Activated CD8-positive, alpha-beta T cell treated with anti-CD3 and anti-CD28 coated beads for 36 hours (primary cell): ENCODE measurements at regions not wholly inside any gene's neighbourhood (a gene's known extent, or its start where the extent isn't known, plus 50 kb on each side); places are given as distances from the start of the nearest gene placed in this dataset.
A peak's percentile ranks its signal among the peaks of the same experiment; 100 is the strongest.

ENCODE experiments used
- ATAC-seq: fragments of 200-7000 bp; cut with Tn5 transposase; one replicate; pipeline ENCODE4 v1.10.0; 2021; ENCODE audit warnings: mild to moderate bottlenecking, moderate library complexity
- CTCF ChIA-PET: fragments of 350-600 bp; sonication (Branson Sonifier 250); formaldehyde crosslinking; loops from one replicate; lab custom pipeline; 2021; ENCODE audit warnings: antibody characterized with exemption; lab: Charles Lee
- POLR2A ChIA-PET: fragments of 350-600 bp; sonication (Branson Sonifier 250); formaldehyde crosslinking; loops from one replicate; lab custom pipeline; 2021; ENCODE audit warnings: antibody characterized with exemption; lab: Charles Lee
- DNase-seq: peaks from one replicate; pipeline ENCODE4 v3.0.0-alpha.2; 2020
- H3K27ac Mint-ChIP-seq: one replicate; pipeline ENCODE4 v1.8.0; 2021; ENCODE audit warnings: mild to moderate bottlenecking, mixed read lengths
- H3K27me3 Mint-ChIP-seq: one replicate; pipeline ENCODE4 v1.8.0; 2021; ENCODE audit warnings: mixed read lengths
- H3K36me3 Mint-ChIP-seq: one replicate; pipeline ENCODE4 v1.8.0; 2021; ENCODE audit warnings: low read depth, mixed read lengths
- H3K4me1 Mint-ChIP-seq: one replicate; pipeline ENCODE4 v1.8.0; 2021; ENCODE audit warnings: low read depth, mixed read lengths
- H3K4me3 Mint-ChIP-seq: one replicate; pipeline ENCODE4 v1.8.0; 2021; ENCODE audit warnings: mild to moderate bottlenecking, moderate library complexity, mixed read lengths
- H3K9me3 Mint-ChIP-seq: one replicate; pipeline ENCODE4 v1.8.0; 2021; ENCODE audit warnings: mixed read lengths
- intact Hi-C: fragments of 100-400 bp; cut with micrococcal nuclease; formaldehyde crosslinking; loops from one replicate; pipeline ENCODE4 v1.10.0; 2022
- TF ChIP-seq, protein P1 (sequence below): fragments of 200-600 bp; IDR thresholded peaks from one replicate; pipeline ENCODE4 v1.8.0; 2022; ENCODE audit warnings: antibody characterized with exemption, mild to moderate bottlenecking

DNA sequence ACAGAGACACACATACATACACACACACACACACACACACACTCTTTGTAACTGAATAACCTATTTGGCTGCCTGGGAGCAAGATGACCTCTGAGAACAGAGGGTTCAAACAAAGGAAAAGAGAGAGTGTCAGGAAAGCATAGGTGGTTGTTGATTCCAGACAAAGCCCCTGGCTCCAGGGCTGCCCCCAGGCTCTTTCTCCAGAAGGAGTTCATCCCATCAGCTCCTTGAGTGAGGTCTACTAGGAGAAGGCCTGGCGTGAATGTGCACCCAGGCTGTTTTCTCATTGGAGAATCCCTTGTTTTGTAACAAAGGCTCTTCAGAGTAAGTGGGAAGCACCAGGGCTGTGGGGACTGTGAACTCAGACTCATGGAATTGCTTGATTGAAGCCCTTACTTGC, 151.9 kb downstream of the EMP1 start:
- intact Hi-C loops = no loop called here
- Mint-ChIP-seq H3K27me3 (peaks cover 35% of the 10 kb centered on the region), H3K4me1 (peaks cover 6% of the 10 kb centered on the region), H3K4me3 (no peak overlapping the region), H3K9me3 (no peaks in the 10 kb centered on the region), H3K36me3 (no peaks in the 10 kb centered on the region), H3K27ac (no peak overlapping the region)
- ChIA-PET CTCF (interaction anchor here (0.9 to 4.4 kb wide), 2 partner anchors 9 to 14 kb away, joined by 4 to 25 read pairs; no protein-coding TSS in a partner anchor), POLR2A (no interaction called here)
- ATAC-seq (no peak), DNase-seq (no peak)
- TF ChIP-seq, protein P1, sequence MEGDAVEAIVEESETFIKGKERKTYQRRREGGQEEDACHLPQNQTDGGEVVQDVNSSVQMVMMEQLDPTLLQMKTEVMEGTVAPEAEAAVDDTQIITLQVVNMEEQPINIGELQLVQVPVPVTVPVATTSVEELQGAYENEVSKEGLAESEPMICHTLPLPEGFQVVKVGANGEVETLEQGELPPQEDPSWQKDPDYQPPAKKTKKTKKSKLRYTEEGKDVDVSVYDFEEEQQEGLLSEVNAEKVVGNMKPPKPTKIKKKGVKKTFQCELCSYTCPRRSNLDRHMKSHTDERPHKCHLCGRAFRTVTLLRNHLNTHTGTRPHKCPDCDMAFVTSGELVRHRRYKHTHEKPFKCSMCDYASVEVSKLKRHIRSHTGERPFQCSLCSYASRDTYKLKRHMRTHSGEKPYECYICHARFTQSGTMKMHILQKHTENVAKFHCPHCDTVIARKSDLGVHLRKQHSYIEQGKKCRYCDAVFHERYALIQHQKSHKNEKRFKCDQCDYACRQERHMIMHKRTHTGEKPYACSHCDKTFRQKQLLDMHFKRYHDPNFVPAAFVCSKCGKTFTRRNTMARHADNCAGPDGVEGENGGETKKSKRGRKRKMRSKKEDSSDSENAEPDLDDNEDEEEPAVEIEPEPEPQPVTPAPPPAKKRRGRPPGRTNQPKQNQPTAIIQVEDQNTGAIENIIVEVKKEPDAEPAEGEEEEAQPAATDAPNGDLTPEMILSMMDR = no peak

DNA sequence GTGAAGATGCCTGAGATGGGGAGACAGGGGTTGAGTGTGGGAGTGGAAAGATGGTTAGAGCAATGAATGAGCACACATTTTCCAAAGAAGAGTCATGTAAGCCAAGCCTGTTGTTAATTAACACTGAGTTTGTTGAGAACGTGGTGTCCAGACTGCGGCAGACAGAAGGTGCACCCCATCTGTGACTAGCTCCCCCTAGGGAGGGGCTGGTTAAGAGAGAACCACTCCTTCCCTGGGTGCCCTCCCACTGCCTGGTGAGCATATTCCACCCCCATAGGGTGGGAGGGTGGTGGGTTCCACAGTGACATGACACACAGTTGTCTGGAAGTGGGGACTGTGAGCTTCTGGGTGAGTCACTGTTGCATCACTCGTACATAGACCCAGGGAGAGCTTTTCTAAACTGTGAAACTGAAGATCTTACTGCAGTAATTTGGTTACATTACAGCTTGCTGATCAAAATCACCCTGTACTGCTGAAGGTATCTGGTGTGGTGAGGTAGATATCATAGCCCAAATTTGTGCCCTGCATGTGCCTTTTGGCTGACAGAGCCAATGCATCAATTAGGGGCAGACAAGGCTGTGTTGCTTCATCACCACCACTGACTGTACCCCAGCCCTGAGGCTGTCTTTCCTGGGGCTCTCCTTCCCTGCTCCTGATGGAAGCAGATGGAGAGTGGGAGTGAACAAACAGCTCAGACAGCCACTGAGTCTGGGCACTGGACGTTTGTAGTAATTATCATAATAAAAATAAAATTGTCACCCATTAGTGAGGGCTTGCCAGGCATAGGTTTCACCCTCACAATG, 150.9 kb downstream of the EMP1 start:
- peak; percentile 93 for ATAC-seq
- Mint-ChIP-seq H3K27ac (peak overlapping the region; percentile 25), H3K4me3 (no peak overlapping the region), H3K4me1 (peaks cover 13% of the 10 kb centered on the region), H3K36me3 (no peaks in the 10 kb centered on the region), H3K27me3 (peaks cover 36% of the 10 kb centered on the region), H3K9me3 (no peaks in the 10 kb centered on the region)
- ChIA-PET CTCF (interaction anchor here (0.9 to 4.4 kb wide), 3 partner anchors 8 to 15 kb away, joined by 3 to 25 read pairs (median 4); no protein-coding TSS in a partner anchor), POLR2A (no interaction called here)
- intact Hi-C loops = no loop called here
- DNase-seq = peak; percentile 77
- TF ChIP-seq, protein P1 = no peak

DNA sequence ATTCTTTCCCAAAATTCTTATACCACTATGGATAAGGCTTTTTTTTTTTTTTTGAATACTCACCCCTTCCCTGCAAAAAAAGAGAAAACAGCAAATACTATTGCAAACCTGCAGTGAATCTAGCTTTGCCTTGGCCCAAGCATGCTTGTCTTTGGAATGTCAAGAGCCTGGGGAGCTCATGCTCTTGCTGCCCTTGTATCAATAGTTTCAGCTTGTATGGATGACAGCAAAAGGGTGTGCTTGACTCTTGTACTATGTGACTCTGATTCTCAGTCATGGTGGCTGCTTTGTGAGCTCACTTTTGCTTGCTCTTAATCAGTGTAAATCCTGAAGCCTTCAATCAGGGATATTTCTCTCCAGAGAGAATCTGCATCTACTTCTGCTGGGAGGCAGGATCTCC, 149.2 kb downstream of the EMP1 start:
- no peaks in the 10 kb centered on the region for H3K9me3 Mint-ChIP-seq
- ChIA-PET POLR2A (no interaction called here), CTCF (interaction anchor here (1.5 to 2.2 kb wide), 2 partner anchors 16 to 90 kb away, joined by 4 to 9 read pairs; no protein-coding TSS in a partner anchor)
- H3K4me3 Mint-ChIP-seq = no peak overlapping the region
- TF ChIP-seq, protein P1 = no peak
- H3K27me3 Mint-ChIP-seq = peaks cover 32% of the 10 kb centered on the region
- peaks cover 13% of the 10 kb centered on the region for H3K4me1 Mint-ChIP-seq
- H3K36me3 Mint-ChIP-seq = no peaks in the 10 kb centered on the region
- DNase-seq (no peak), ATAC-seq (no peak)
- no peak overlapping the region for H3K27ac Mint-ChIP-seq
- intact Hi-C loops = no loop called here

DNA sequence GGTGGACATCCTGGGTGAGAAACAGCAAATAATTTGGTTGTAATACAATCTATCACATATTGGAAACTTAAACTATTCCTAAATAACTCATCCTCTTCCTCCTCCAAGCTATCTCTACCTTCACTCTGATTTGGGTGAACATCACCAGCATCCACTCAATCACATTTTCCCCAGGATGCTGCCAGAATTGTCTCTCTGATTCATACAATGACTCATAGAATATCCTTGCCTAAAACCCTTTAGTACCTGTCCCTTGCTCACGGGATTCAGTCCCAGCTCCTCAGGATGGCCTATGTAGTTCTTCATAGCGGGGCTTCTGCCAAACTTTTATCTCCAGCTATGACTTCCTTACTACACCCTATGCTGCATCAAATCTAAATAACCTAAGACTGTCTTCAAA, 146.8 kb downstream of the EMP1 start:
- Mint-ChIP-seq H3K4me1 (peaks cover 13% of the 10 kb centered on the region), H3K36me3 (no peaks in the 10 kb centered on the region), H3K4me3 (no peak overlapping the region), H3K27ac (no peak overlapping the region), H3K9me3 (no peaks in the 10 kb centered on the region), H3K27me3 (peaks cover 29% of the 10 kb centered on the region)
- intact Hi-C loops = no loop called here
- TF ChIP-seq, protein P1 = no peak
- ChIA-PET POLR2A (no interaction called here), CTCF (interaction anchor here (1.5 kb wide), 1 partner anchor 824 kb away, joined by 3 read pairs; no protein-coding TSS in a partner anchor)
- ATAC-seq (no peak), DNase-seq (no peak)

DNA sequence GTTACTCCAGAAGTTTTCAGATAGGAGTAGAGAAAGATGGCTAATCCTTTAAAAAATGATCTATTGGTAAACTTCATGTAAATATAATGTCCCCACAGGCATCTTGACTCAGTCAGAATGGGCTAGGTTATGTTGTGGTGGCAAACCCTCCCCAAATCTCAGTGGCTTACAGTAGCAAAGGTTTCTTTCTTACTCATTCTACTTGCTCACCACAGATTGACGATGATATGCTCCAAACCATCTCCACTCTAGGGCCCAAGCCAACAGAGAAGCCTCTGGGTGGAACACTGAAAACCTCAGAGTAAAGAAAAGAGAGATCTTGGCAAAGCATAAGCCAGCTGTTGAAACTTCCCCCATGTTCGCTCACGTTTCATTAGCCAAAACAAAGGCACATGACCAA, 146.4 kb downstream of the EMP1 start:
- TF ChIP-seq, protein P1 = no peak
- POLR2A ChIA-PET = no interaction called here

More for the DNA sequence above, 146.4 kb downstream of the EMP1 start:
- Mint-ChIP-seq H3K4me1 (peaks cover 13% of the 10 kb centered on the region), H3K4me3 (no peak overlapping the region), H3K9me3 (no peaks in the 10 kb centered on the region), H3K36me3 (no peaks in the 10 kb centered on the region), H3K27ac (no peak overlapping the region), H3K27me3 (peaks cover 29% of the 10 kb centered on the region)
- CTCF ChIA-PET = interaction anchor here (1.5 kb wide), 1 partner anchor 824 kb away, joined by 3 read pairs; no protein-coding TSS in a partner anchor
- DNase-seq (peak; percentile 56), ATAC-seq (peak; percentile 35)
- intact Hi-C loops = no loop called here
